ENCODE measurements at regions not wholly inside any gene's neighbourhood (a gene's known extent, or its start where the extent isn't known, plus 50 kb on each side); places are given as distances from the start of the nearest gene placed in this dataset.

DNA sequence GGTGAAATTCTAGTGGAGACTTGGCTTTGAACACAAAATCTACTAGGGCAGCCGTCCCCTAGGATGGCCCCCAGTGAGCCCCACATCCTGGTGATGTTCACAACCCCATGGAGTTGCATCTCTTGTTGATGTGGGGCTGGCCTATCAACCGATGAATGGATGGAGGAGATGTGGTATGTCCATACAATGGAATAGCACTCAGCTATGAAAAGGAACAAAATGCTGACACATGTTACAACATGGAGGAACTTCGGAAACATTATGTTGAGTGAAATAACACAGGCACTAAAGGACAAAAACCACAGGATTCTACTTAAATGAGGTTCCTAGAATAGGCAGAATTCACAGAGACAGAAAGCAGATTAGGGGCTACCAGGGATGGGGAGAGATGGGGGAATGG, 80.1 kb upstream of the ASAP2 start:
- TF ChIP-seq CTCF (conservative IDR thresholded peaks at IDR 0.05 in 1 of 2, IDR thresholded peaks at IDR 0.05 in 1 of 2; ENCODE audit: low read depth in 1 of 2, low read length in 2 of 2), result no peak
- no peak for TF ChIP-seq EZH2 (IDR thresholded peaks at IDR 0.05; ENCODE audit: low read length, missing control alignments)

All from fibroblast of lung (primary cell).